ENCODE measurements at regions not wholly inside any gene's neighbourhood (a gene's known extent, or its start where the extent isn't known, plus 50 kb on each side); places are given as distances from the start of the nearest gene placed in this dataset.
A peak's percentile ranks its signal among the peaks of the same experiment; 100 is the strongest.
"Not testable (repeated sequence)": the region's sequence is repeated elsewhere in the genome, so short reads cannot be mapped to it uniquely, and the experiment has no call there.

DNA sequence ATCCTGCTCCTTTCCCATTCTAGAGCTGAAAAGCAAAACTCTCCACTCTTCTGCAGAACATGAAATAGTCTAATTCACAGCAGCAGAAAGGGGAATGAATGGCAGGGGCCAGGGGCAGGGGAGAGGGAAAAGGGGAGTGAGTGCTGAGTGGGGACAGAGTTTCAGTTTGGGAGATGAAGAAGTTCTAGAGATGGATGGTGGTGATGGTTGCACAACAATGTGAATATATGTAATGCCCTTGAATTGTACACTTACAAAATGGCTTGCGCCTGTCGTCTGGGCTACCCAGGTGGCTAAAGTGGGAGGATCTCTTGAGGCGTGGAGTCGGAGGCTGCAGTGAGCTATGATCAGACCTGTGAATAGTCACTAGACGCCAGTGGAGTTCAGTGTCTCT lies 78.5 kb upstream of the MEF2A start:
- ATAC-seq (no peak), DNase-seq (no peak)
- H3K4me1 ChIP-seq = peaks cover 13% of the 10 kb centered on the region
- no peaks in the 10 kb centered on the region for H3K27me3 ChIP-seq
- H3K36me3 ChIP-seq (replicated peaks in 1 of 2; ENCODE audit: insufficient read depth in 1 of 2, low read depth in 2 of 2) = no peaks in the 10 kb centered on the region
- H3K9me3 ChIP-seq = no peaks in the 10 kb centered on the region
- no peak overlapping the region for H3K4me3 ChIP-seq
- WGBS, 2 donors = 82 to 89% methylated on average over 5 of the region's 5 CpGs
- peak overlapping the region in 1 of 4 donors; percentile 0 for H3K27ac ChIP-seq
- TF ChIP-seq POLR2A (IDR thresholded peaks at IDR 0.05) = no peak
- intact Hi-C loops (cut with DNase I) = no loop called here

DNA sequence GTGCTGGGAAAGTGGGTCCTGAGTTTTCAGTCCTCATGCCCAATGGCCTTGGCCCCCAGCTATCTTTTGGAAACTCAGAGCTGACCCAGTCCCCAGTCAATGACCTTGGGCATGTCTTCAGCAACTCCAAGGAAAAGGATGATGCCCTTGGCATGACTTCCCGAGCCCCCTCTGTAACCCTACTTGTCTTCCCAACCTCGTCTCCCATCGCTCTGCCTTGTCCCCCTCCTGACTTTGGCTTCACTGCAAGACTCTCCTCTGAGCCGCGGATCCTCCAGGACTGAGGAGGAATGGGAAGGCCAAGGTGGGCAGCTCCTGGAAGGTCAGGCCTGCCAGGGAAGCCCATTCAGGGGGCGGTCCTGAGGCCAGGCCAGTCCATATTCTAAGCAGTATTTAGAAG lies 73.5 kb upstream of the MEF2A start:
- no peak for TF ChIP-seq POLR2A (IDR thresholded peaks at IDR 0.05)
- TF ChIP-seq, protein P1, sequence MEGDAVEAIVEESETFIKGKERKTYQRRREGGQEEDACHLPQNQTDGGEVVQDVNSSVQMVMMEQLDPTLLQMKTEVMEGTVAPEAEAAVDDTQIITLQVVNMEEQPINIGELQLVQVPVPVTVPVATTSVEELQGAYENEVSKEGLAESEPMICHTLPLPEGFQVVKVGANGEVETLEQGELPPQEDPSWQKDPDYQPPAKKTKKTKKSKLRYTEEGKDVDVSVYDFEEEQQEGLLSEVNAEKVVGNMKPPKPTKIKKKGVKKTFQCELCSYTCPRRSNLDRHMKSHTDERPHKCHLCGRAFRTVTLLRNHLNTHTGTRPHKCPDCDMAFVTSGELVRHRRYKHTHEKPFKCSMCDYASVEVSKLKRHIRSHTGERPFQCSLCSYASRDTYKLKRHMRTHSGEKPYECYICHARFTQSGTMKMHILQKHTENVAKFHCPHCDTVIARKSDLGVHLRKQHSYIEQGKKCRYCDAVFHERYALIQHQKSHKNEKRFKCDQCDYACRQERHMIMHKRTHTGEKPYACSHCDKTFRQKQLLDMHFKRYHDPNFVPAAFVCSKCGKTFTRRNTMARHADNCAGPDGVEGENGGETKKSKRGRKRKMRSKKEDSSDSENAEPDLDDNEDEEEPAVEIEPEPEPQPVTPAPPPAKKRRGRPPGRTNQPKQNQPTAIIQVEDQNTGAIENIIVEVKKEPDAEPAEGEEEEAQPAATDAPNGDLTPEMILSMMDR (IDR thresholded peaks at IDR 0.05) = no peak
- 92 to 93% methylated on average over 5 to 6 of the region's 6 CpGs for WGBS, 2 donors
- H3K4me1 ChIP-seq = no peaks in the 10 kb centered on the region
- no peak overlapping the region for H3K4me3 ChIP-seq
- H3K27me3 ChIP-seq = no peaks in the 10 kb centered on the region
- DNase-seq = no peak
- intact Hi-C loops (cut with DNase I) = no loop called here
- H3K36me3 ChIP-seq (replicated peaks in 1 of 2; ENCODE audit: insufficient read depth in 1 of 2, low read depth in 2 of 2) = no peaks in the 10 kb centered on the region
- no peak overlapping the region for H3K27ac ChIP-seq
- no peak for ATAC-seq
- no peaks in the 10 kb centered on the region for H3K9me3 ChIP-seq

DNA sequence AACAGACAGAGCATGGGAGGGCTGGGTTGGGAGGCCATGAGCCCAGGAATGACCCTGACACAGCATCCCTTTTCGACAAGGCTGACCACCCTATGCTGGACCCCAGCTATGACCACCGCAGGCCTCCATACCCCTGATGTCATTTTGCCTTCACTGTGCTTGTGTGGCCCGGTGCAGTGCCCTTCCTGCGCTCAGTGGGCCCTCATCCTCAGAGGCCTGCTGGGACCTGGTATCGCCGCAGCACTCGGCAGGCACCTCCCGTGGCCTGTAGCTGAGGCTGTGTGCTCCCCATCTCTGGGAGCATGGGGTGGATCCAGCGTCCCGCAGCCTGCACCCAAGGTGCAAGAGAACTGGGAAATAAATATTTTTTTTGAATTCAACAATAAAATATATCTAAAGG lies 73.1 kb upstream of the MEF2A start:
- no peak for DNase-seq
- TF ChIP-seq, protein P1 (IDR thresholded peaks at IDR 0.05) = no peak
- no peak for TF ChIP-seq POLR2A (IDR thresholded peaks at IDR 0.05)
- H3K27me3 ChIP-seq = no peaks in the 10 kb centered on the region
- no peaks in the 10 kb centered on the region for H3K9me3 ChIP-seq
- no peaks in the 10 kb centered on the region for H3K36me3 ChIP-seq (replicated peaks in 1 of 2; ENCODE audit: insufficient read depth in 1 of 2, low read depth in 2 of 2)
- no peaks in the 10 kb centered on the region for H3K4me1 ChIP-seq
- intact Hi-C loops (cut with DNase I) = no loop called here
- no peak overlapping the region for H3K4me3 ChIP-seq
- WGBS, 2 donors = 84 to 93% methylated on average over 6 to 9 of the region's 10 CpGs
- no peak for ATAC-seq
- H3K27ac ChIP-seq = no peak overlapping the region

DNA sequence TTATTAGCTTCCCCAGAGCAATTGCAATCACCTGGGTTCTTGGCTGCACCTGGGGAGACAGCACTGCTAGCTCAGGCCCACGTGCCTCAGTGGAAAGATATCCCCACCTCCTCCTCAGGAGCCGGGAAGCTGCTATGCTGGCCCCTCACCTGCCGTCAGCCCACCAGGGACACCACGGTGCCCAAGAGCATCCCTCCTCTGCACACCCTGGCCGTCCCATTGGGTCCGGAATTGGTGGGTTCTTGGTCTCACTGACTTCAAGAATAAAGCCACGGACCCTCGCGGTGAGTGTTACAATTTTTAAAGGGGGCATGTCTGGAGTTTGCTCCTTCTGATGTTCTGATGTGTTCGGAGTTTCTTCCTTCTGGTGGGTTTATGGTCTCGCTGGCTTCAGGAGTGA lies 72.3 kb upstream of the MEF2A start:
- 85 to 87% methylated on average over 8 to 11 of the region's 11 CpGs for whole genome bisulfite sequencing, 2 donors
- no peaks in the 10 kb centered on the region for H3K9me3 ChIP-seq
- no peaks in the 10 kb centered on the region for H3K27me3 ChIP-seq
- intact Hi-C loops (cut with DNase I) = no loop called here
- DNase-seq (no peak), ATAC-seq (no peak)
- TF ChIP-seq, protein P1 (IDR thresholded peaks at IDR 0.05) = no peak
- no peak for TF ChIP-seq POLR2A (IDR thresholded peaks at IDR 0.05)
- H3K4me1 ChIP-seq = no peaks in the 10 kb centered on the region
- no peak overlapping the region for H3K27ac ChIP-seq
- H3K36me3 ChIP-seq (replicated peaks in 1 of 2; ENCODE audit: insufficient read depth in 1 of 2, low read depth in 2 of 2) = no peaks in the 10 kb centered on the region
- H3K4me3 ChIP-seq = no peak overlapping the region

DNA sequence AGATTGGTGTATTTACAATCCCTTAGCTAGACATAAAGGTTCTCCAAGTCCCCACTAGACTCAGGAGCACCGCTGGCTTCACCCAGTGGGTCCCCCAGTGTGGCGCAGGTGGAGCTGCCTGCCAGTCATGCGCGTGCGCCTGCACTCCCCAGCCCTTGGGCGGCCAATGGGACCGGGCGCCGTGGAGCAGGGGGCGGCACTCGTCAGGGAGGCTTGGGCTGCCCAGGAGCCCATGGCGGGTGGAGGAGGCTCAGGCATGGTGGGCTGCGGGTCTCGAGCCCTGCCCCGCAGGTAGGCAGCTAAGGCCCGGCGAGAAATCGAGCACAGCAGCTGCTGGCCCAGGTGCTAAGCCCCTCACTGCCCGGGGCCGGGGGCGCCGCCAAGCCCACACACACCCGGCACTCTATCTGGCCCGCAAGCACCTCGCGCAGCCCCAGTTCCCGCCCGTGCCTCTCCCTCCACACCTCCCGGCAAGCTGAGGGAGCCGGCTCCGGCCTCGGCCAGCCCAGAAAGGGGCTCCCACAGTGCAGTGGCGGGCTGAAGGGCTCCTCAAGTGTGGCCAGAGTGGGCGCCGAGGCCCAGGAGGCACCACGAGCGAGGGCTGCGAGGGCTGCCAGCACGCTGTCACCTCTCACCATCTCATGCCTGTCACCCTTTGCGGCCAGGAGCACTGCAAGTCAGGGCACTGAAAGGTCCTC lies 71.1 kb upstream of the MEF2A start:
- H3K27me3 ChIP-seq; H3K4me1 ChIP-seq; DNase-seq; intact Hi-C loops (cut with DNase I); H3K9me3 ChIP-seq; H3K27ac ChIP-seq; H3K4me3 ChIP-seq; ATAC-seq; H3K36me3 ChIP-seq (replicated peaks in 1 of 2; ENCODE audit: insufficient read depth in 1 of 2, low read depth in 2 of 2): not testable (repeated sequence)
- 80 to 87% methylated on average over 8 to 29 of the region's 40 CpGs for WGBS, 2 donors
